Astrocyte of the cerebellum (primary cell): ENCODE measurements at regions not wholly inside any gene's neighbourhood (a gene's known extent, or its start where the extent isn't known, plus 50 kb on each side); places are given as distances from the start of the nearest gene placed in this dataset.

ENCODE experiments used
- DNase-seq: peaks from one replicate; pipeline ENCODE4 v3.0.0-alpha.2; 2011; ENCODE audit warnings: low read depth
- H3K4me3 ChIP-seq: 2 replicates; pipeline ENCODE4 v1.5.1; 2011; ENCODE audit warnings: mild to moderate bottlenecking, low read depth, low read length, moderate library complexity
- in situ Hi-C: cut with HindIII; loops from 2 replicates; pipeline ENCODE4 v1.10.0; 2017; ENCODE audit warnings: low sequenced_read_pairs
- TF ChIP-seq, protein P1 (sequence below): IDR thresholded peaks from 2 replicates; pipeline ENCODE4 v1.5.1; 2012; ENCODE audit warnings: low read length, low read depth, moderate library complexity, mild to moderate bottlenecking; ENCODE audit errors: missing control alignments

DNA sequence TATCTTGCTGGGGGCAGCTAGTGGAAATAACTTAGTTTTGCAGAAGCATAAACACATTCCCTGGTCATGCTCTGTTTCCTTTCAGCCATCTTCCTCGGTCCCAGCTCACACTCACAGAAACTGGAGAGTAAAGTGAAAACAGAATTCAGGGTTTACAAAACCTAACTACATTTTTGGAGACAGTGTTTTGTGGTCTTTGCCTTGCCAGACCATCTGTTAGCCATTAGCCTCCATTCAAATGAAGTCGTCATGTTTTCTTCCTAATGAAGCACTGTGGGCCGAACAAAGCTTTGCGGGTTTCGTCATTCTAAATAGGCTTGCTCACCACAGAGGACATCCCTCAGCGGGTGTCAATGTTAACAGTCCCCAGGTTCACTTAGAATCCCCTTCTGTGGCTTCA is 214.6 kb upstream of the TMEM72 start:
- in situ Hi-C loops = no loop called here
- no peak overlapping the region for H3K4me3 ChIP-seq
- TF ChIP-seq, protein P1, sequence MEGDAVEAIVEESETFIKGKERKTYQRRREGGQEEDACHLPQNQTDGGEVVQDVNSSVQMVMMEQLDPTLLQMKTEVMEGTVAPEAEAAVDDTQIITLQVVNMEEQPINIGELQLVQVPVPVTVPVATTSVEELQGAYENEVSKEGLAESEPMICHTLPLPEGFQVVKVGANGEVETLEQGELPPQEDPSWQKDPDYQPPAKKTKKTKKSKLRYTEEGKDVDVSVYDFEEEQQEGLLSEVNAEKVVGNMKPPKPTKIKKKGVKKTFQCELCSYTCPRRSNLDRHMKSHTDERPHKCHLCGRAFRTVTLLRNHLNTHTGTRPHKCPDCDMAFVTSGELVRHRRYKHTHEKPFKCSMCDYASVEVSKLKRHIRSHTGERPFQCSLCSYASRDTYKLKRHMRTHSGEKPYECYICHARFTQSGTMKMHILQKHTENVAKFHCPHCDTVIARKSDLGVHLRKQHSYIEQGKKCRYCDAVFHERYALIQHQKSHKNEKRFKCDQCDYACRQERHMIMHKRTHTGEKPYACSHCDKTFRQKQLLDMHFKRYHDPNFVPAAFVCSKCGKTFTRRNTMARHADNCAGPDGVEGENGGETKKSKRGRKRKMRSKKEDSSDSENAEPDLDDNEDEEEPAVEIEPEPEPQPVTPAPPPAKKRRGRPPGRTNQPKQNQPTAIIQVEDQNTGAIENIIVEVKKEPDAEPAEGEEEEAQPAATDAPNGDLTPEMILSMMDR = no peak
- DNase-seq = peak; percentile 93

DNA sequence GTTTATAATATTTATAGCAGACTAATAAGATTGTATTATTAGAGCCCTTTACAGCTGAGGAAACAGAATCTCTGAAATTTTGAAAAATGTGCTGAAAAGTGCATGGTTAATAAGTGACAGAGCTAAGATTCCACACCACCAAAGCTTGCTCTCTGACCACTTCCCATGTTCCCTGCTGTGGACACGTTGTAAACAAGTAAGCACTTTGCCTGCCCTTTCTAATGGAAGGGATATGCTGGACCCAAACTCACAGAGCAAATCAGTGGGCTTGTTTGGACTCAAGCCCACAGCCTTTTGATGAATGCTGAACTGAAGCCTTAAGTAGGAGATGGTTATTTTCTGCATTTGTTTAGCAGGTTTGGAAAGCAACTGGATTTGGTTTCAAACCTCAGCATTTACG is 214.0 kb upstream of the TMEM72 start:
- in situ Hi-C loops = no loop called here
- TF ChIP-seq, protein P1 = no peak
- no peak overlapping the region for H3K4me3 ChIP-seq
- DNase-seq = peak; percentile 88

DNA sequence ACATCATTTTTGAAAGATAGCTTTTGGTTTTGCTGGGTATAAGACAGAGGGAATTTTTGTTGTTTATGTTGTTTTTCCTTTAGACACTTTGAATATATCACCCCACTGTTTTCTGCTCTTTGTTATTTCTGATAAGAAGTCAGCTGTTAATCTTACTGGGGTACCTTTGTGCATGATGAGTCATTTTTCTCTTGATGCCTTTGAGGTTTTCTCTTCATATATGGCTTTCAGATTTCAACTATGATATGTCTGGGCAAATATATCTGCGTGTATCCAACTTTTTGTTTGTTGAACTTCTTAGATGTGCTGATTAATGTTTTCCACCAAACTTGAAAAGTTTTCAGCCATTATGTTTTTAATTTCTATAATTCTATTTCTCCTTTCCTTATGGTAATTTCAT is 208.6 kb upstream of the TMEM72 start:
- H3K4me3 ChIP-seq = no peak overlapping the region
- TF ChIP-seq, protein P1 = no peak
- DNase-seq = no peak
- in situ Hi-C loops = no loop called here

DNA sequence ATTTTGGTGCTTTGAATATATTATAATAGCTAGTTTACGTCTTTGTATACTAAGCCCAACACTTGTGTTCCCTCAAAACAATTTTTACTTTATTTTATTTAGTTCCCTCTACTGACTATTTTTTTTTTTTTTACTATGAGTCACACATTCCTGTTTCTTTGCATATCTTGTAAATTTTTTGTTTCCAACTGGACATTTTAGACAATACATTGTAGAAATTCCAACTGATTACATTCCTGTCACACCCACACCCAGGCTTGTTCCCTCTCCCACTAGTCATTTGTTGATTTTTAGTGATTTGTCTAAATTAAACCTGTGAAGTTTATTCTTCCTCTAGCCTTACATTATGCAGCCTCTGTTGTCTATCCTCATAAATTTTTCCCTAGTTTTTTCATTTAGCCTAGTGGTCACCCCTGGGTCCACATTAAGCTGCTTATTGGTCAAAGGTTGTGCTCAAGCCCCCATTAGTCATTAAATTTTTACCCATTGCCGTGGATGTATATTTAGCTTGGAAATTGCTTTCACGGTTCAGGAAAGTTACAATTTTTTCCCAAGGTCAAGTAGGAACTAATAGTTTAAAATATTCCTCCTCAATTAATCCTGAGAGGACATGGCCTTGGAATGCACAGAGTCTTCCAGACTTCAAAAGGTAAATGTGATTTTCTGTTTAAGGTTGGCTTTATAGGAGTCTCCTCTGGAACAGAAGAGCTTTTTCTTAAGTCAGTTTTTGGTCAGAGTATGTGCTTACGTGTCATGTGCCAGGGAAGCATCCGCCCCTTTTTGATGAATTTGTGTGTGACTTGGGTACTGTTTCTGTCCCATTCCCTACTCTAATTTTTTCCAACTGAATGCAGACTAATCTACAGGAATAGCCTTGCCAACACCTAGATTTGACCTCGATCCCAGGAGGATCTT is 207.6 kb upstream of the TMEM72 start:
- no peak for DNase-seq
- in situ Hi-C loops = no loop called here
- H3K4me3 ChIP-seq = no peak overlapping the region
- TF ChIP-seq, protein P1 = no peak

DNA sequence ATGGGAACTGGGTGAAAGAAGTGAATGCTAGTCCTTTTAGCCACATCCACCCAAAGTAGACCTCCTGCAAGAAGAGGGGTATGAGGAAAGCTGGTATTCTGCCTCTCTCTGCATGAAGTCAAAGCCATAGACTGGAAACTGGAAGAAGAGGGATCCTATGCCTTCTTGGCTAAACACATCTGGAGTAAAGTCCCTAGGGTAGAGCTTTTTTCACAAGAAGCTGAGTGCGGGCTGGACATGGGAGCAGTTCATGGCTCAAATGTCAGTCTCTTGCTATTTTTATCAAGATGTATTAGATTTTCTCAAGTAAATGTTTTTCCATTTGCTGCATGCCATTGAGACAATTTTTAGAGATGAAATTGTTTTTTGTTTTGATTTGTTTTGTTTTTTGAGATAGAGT is 206.5 kb upstream of the TMEM72 start:
- in situ Hi-C loops = no loop called here
- H3K4me3 ChIP-seq = no peak overlapping the region
- DNase-seq = no peak
- TF ChIP-seq, protein P1 = no peak

DNA sequence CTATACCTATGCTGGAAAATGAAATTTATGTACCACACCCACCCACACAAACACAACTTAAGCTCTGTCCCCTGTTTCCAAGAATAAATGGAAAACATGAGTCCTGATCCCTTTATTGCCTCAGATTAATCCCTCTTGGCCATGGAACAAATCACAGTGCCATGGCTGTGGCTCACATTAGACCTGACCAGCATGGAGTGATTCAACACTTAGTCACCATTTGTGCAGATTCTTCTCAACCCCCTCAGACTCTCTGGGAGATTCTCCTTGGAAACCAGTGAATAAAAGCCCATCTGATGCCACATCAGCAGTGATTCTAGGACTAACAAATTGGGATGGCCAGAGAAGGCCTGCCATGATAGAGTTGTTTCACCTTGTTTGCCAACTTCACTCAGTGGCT is 204.4 kb upstream of the TMEM72 start:
- in situ Hi-C loops = no loop called here
- peak; percentile 88 for DNase-seq
- TF ChIP-seq, protein P1 = no peak
- H3K4me3 ChIP-seq = no peak overlapping the region
